NCI-H748 treated with DMSO at 0.1 percent for 48 hours (cell line): ENCODE measurements at regions not wholly inside any gene's neighbourhood (a gene's known extent, or its start where the extent isn't known, plus 50 kb on each side); places are given as distances from the start of the nearest gene placed in this dataset.

Experiments used
- DNase-seq: peaks from one replicate; lab custom pipeline; 2025; lab: John Stamatoyannopoulos, UW

DNA sequence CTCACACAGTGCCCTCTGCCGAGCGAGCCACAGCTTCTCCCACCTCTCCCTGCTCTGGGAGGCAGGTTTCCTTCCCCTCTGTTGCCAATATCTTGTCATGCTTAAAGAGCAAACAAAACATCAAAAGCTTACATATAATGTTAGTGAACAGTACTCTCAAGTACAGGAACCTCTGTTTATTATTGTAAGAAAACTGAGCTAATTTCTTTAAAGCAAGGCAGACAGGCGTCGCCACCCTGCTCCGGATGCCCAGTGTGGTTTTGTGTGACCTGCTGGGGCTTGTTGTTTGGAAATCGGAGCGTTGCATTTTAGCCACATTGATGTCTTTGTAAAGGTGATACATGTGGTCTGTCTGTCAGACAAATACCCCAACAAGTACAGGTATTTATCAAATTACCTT, 401.4 kb upstream of the IRX1 start:
- peak; percentile 27 for DNase-seq

DNA sequence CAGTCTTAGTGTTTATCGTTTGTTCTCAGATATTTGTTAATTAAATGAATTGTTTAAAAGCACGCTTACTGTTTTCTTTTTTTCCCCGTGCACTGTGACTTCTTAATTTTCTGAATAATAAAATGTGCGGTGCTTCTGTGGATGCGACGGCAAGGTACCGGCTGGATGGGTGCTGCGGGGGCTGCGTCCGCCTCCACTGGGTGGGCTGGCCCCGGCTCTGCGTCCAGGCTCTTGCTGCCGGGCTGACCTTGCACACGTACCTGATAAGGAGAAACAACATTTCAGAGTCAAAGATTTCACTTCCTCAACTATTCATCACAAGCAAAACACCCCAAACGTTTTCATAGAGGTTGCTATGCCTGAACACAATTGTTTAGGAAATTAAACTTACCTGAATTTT, 404.0 kb upstream of the IRX1 start:
- DNase-seq, result no peak

DNA sequence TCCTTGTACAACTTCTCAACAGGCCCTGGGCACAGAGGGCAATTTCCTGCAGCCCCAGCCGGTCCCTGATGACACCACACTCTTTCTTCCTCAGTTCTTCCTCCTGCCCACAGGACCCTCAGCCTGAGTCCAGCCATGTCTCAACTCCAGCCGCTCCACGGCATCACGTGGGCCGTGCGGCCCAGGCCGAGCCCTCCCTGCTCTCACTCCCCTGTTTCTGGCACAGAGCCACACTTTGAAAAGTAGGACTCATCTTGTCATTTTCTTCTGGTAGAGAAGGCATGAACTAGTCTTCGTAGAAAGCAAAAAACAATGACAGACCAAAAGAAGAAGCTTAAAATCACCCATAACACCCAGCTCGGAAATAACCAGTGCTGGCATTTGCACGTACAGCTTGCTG, 404.7 kb upstream of the IRX1 start:
- DNase-seq, result no peak

DNA sequence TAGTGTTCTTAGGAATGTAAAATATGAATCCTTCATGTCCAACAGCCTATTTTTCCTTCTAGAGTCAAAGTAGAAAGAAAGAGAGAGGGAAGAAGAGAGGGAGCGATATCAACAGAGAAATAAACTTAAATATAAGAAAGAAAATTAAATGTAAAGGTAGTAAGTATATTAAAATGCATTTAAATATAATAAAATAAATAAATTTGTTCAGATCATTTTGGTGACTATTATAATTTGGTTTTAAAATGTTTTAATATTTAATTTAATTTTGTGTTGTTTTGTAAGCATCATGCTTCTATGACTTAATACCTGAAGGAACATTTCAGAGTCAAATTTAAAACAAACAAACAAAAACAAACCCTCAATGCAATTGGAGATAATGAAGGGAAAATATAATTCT, 405.2 kb upstream of the IRX1 start:
- no peak for DNase-seq

DNA sequence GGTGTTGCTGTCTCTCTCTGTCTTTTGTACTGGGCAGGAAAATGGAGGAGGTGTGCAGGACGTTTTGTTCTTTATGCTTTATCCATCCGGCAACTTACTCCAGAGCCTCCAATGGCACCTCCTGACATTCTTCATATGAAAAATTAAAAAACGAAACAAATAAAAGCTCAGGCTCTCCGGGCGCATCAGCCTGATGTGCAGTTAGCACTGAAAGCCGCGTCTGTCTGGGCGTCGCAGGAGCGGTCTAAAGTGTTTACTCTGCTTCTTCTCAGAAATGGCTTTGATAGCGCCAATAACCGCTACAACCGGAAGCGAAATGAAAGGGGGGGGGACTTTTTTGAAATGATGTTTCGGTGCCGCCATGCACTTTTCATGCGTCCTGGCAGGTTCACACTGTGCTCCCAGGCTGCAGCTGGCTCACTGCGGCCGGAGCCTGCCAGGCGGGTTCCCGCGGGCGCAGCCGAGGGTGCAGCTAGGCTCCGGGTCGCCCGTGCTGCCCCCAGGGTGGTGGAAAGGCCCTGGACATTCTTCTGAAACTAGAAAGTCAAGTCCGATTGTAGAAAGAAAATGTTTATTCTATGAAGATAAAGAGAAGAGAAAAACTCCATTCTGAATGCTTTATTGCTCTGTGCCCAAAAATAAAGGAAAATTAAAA, 407.7 kb upstream of the IRX1 start:
- DNase-seq, result peak; percentile 94

DNA sequence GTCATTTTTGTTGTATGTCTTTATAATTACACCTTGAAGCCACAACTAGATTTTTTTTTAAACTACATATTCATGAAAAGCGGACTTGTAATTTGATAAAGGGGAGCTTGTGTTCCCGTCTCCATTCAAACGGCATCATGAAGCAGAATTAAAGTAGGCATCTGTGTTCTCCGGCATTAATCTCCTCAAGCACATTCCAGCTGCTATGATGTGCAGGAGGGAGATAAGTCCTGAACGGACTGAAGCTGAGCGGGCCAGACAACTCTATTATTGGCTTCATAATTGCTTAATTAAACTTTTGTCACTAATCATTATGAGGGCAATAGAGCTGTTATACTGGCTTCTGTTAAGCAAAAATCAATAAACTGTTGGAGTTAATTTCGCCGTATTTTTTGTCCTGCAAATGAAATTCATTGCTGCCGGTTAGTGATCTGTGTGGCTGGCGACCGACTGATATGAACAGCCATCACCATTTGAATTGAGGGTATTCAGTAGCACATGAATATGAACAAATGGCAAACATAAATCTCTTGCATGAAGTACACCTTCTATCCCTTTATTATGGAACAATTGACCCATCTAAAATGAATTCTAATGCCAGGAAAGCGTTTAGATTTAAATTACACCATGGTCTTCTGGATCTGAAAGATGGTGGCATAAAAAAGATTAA, 408.8 kb upstream of the IRX1 start:
- peak; percentile 52 for DNase-seq

DNA sequence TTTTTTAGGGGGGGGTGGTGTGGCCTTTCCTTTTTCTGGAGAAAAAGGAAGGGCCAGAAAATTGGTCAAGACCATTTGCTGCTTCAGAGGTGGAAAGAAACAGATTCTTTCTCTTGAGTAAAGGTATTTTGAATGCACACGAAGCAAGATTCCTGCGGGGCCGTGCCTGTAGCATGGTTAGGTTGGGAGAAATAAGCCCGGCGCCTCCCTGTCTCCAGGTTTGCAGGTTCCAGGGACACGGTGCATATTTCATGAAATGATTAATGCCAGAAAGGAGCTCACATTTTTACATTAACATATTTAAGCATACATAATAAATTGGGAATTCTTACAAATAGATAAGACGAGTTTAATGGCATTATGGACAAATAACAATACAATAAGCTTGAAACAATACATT, 409.5 kb upstream of the IRX1 start:
- DNase-seq, result no peak

DNA sequence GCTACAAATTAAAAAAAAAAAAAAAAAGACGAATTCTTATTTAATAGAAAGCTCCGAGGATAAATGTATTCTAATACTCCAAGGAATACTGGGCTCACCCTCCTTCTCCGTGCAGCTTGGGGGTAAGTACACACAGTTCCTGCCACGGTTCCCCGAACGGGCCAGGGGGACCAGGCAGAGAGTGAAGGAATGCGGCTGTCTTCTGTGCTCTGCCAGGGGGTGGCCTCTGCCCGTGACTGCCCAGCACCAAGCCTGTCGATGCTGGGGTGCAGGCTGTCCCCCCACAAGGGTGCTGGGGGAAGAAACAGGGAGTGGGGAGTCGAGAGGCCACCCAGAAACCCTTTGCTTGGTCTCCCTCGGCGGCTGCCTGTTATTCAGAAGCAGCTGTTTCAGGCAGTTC, 410.1 kb upstream of the IRX1 start:
- no peak for DNase-seq

DNA sequence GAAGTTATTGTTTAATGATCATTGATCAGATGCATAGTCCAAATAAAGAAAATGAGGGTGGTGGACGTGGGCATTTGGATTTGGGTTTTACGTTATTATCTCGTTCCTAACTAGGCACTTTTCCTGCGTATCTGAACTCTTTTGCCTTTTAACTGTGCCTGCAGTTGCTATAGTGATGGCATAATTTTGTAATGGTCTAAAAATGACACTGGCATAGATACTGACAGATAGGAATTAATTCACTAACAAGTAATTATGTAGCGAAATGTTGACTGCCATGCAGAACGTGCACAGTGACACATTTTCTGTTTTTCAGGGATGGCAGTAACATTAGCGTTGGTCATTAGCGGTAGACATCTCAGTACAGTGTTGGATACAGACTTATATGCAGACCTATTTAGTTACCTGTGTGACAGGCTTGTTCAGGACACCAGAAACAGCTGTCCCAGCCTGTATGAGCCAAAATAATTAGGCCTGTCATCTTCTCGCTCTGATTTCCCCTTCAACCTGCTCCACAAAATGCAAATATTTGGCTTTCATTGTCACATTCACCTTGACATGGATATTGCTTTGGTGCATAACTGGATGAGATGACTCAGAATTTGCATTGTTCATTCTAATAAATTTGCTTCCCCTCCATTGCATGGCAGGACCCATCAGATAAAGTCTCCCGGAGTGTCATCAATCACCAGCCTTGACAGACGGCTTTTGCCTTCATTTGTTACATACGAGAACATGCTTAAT, 413.3 kb upstream of the IRX1 start:
- DNase-seq, result peak; percentile 81

DNA sequence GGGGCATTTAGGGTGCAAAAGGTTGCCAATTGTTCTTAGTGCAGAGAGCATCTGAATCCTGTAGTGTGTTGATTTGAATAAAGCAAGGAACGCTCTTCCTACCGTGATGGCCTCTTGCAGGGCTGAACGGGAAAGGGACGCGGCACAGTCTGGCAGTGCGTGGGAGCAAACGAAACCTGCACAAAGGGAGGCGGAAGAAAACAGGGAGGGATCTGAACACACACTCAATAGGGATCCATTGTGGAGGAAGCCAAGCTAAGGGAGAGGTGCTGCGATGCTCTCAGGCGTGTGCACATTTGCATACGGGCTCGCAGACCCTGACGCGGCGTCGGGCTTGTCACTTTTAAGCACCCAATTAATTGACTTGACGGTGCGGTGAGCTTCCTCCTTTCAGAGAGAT, 414.0 kb upstream of the IRX1 start:
- DNase-seq, result peak; percentile 94

DNA sequence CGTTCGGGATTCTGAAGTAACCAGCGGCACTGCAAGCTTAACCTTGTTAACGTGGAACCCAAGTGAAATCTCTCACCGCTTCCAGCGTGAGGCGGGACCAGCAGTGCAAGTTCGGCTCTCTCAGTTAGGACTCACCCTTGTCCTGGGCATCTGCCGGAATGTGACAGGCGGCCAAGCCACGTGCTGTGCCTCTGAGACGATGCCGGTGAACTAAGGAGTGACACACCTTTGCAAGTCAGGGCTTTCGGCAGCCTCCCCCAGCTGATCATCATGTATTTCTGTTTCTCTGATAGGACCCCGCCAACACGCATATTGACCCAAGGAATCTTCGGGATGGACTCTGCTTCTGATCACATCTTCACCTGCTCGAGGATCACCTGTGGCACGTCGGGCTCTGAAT, 415.0 kb upstream of the IRX1 start:
- DNase-seq, result no peak

DNA sequence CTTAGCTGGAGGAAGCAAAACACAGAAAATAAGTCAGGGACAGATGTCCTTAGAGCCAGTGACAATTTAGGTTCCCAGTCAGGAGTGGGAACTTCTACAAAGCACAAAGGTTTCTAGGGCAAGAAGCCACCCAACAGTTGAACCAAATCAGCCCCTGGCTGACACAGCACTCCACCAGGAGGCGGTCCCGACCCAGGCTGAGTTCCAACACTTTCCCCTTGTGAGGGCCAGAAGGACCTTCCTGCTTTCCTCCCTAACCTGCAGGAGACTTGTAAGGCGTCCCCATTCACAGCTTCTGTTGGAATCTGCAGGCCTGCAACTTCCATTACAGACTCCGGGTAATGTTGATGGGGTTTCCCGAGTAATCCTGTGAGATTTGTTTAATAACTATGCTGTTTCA, 416.4 kb upstream of the IRX1 start:
- DNase-seq, result no peak

DNA sequence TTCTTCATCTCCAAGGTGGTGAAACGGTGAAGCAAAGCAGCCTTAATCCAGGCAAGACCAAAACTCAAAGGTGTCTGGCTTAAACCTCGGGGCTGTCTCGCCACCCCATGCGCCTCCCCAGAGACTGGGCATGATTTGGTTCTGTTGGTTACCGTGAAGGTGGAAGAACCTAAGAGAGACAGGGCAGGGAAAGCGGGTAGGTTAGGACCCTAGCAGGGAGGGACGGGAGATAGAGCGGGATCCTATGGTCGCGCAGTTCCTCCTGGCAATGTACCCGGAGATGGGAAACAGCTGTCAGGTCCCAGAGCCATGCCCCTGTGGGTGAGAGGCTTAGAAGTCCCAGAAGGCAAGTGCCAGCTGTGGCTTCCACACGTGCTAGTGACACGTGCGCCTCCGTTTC, 418.3 kb upstream of the IRX1 start:
- DNase-seq, result no peak

DNA sequence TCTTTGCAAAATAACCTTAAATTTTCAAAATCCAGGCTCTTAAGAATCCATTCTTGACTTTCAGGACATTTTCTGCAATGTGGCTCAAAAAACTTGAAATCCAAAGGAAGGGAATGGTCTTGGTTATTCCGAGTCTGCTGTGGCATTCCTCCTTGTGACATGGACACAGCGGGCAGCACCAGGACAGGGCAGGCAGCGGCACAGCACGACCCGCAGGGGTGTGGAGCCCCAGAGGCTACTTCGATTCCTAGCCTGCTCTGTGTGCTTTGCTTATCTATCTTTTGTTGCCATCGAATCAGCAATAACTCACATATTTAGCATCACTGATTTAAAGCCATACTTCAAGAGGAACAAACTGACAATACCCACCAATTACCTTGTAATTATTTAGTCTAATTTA, 420.2 kb upstream of the IRX1 start:
- no peak for DNase-seq

DNA sequence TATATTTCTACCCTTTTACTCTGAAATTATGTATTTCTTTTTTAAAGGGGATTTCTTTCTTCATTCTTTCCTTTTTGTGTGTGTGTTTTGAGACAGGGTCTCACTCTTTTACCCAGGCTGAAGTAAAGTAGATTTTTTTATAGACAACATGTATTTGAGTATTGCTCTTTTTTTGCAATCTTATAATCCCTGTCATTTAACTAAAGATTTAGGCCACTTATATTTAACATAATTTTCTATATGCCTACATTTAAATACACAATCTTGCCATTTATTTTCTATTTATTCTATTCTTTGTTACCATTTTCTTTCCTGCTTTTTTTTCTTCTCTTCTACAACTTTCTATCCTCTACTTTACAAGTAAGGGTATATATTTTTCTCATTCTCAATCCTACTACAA, 416.0 kb upstream of the IRX2 start:
- no peak for DNase-seq

DNA sequence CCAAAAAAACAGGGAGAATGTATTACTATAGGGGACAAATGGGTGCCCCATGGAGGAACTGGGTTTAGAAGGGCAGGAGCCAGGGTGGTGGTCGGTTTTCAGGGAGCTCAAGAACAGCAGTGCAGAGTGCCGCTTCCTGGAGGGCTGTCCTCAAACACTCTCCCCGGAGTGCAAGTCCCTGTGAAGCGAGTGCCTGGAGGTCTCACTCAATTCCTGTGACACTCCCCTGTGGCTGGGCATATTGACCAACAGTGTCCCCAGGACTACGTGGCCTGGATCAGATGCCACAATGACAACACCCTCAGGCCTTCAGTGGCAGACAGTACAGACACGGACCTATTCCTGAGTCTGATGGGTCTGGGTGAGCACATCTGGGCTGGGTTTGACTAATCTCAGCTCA, 412.1 kb upstream of the IRX2 start:
- no peak for DNase-seq

DNA sequence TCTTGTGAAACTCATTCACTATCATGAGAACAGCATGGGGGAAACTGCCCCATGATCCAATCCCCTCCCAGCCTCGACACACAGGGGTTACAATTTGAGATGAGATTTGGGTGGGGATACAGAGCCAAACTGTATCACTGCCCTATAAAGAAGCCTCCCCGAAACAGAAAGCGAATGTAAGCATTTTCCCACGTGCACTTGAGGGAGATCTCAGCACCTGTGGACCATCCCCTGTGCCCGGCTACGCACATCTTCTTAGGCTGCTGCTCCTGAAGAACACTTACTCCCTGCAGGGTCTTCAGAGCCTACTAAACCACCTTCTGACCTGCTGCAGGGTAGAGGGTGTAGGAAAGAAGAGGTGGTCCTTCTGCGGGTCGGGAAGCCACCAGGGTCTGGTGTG, 410.2 kb upstream of the IRX2 start:
- DNase-seq, result no peak

DNA sequence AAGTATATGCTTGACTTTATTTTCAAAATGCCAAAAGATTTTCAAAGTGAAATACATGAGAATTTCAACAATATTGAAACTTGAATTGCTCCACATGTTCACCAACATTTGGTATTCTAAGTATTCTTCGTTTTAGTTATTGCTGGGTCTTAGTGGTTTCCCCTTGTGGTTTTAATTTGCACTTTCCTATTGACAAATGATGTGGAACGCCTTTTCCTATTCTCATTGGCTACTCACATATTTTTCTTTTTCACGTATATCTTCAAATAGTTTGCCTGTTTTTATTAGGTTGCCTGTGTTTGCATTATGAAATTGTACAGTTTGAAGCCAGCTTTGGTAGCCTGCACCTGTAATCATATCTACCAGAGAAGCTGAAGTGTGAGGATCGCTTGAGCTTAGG, 405.7 kb upstream of the IRX2 start:
- DNase-seq, result no peak

DNA sequence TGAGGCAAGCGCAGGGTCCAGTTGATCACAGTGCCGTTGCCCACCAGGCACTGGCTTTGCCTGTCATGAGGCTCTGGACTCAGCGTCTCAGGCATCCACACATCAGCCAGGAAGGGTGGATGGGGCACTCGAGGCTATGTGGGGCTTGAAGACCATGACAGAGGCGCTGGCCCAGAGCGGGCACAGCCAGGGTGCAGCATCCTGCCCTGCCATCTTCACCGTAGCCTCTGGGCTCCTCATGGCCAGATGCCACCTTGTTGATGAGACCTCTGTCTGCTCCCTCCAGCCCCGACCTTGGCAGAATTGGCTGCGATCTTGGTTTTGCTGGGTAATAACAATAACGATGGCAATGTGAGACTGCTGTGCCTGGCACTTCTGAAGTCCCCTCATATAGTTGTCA, 404.2 kb upstream of the IRX2 start:
- DNase-seq, result no peak

DNA sequence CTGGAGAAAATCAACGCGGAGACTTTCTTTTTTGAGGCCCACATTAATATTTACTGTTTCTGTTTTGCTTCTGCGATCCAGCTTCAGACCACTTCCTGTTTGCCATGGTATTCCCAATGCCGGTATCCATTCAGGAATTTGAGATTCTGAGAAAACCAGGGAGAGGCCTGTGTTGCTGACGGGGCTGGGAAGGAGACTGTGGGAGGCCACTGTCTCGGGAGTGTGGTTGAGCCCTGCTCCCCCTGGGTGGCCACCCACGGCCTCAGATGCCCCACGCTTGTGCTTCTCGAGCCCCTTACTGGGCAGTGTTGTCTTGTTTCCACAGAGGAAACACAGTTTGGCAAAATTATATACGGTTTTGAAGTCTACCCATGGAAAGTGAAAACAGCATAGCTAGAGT, 403.6 kb upstream of the IRX2 start:
- DNase-seq, result no peak

DNA sequence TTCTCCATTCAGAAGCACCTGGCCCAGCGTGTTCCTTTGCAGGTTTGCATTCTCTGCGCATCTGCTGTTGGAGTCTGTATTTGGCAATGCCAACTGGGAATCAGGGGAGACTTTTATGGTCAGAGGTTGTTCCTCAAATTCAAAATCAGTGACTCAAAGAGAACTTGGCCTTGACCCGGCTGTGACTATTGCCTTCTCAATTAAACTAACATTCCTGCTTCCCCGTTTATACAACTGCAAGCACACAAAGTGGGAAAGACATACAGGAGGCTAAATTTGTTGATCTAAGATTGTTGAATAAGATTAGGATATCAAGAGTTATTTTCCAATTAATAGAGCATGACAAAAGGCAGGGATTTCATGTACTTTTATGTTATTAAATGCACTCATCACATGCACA, 402.4 kb upstream of the IRX2 start:
- DNase-seq, result no peak

DNA sequence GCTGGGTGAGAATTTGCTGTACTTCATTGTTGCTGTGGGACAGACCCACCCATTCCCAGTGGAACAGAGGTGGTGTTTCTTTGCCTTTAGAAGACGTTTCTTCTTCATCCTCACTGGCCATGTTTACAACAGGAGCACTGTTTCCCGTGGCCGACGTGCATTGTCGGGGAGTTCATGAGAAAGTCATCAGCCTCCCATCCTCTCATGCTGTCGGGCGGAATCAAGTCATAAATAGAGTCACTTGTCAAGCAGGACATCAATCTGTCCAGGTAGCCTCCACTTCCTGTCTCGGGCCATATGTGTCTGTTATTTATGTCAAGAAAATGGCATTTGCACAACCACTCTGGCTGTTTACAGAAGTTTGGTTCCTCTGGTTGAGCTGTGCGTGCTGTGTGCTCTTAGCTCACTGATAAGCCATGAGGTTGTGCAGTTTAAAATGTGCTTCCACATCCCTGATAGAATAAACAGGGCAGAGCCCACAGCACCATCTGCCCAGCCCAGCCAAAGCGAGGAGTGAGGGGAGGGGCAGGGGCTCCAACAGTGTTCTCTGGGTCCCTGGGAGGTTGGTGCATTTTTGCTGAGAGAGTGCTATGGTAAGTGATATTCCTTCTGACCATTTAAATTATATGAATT, 401.9 kb upstream of the IRX2 start:
- no peak for DNase-seq

DNA sequence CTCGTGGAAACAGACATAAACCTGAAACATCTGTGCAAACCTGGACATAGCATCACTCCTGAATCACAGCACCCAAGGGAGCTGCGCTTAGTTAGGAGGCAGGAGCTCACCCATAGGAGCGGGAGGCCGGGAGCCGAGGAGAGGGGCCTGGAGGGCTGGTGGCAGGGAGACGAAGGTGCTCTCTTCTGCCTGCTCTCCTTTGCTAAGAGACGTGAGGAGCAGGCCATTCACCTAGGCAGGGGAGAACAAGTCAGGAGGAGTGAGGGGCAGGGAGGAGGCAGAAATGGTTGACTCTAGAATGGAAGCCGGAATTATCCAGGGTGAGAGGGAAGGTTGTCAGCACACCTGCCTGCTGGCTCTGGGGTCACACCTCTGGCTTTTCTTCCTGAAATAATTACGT, 398.4 kb upstream of the IRX2 start:
- no peak for DNase-seq
